Activated CD8-positive, alpha-beta memory T cell treated with anti-CD3 and anti-CD28 coated beads, Interleukin-2, amount 50 U/mL, for 4 hours (primary cell): ENCODE measurements at regions not wholly inside any gene's neighbourhood (a gene's known extent, or its start where the extent isn't known, plus 50 kb on each side); places are given as distances from the start of the nearest gene placed in this dataset.
"Not testable (repeated sequence)": the region's sequence is repeated elsewhere in the genome, so short reads cannot be mapped to it uniquely, and the experiment has no call there.

Source experiments
- DNase-seq: peaks from one replicate; pipeline ENCODE4 v3.0.0-alpha.2; 2020

DNA sequence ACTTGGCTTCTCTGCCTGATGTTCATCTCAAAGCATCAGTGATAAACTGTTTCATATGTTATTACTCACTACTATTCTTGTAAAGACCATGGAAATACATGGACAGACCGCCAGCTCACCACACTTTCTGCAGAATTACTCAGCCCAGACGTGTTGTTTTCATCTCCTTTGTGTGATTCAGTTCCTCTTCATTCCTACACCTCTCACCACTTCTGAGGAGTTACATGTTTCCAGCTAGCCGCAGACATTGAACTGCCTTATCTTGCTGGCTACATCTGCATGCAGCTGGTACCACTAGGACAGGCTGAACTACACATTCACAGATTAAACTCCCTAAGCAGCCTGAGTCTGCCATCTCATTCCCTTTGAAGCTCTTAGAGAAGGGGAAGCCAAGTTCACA is 443.2 kb upstream of the FGF16 start:
- DNase-seq, result no peak

GRCh38 chrX:77009691-77010090 is 437.5 kb upstream of the FGF16 start:
- DNase-seq, result no peak

DNA sequence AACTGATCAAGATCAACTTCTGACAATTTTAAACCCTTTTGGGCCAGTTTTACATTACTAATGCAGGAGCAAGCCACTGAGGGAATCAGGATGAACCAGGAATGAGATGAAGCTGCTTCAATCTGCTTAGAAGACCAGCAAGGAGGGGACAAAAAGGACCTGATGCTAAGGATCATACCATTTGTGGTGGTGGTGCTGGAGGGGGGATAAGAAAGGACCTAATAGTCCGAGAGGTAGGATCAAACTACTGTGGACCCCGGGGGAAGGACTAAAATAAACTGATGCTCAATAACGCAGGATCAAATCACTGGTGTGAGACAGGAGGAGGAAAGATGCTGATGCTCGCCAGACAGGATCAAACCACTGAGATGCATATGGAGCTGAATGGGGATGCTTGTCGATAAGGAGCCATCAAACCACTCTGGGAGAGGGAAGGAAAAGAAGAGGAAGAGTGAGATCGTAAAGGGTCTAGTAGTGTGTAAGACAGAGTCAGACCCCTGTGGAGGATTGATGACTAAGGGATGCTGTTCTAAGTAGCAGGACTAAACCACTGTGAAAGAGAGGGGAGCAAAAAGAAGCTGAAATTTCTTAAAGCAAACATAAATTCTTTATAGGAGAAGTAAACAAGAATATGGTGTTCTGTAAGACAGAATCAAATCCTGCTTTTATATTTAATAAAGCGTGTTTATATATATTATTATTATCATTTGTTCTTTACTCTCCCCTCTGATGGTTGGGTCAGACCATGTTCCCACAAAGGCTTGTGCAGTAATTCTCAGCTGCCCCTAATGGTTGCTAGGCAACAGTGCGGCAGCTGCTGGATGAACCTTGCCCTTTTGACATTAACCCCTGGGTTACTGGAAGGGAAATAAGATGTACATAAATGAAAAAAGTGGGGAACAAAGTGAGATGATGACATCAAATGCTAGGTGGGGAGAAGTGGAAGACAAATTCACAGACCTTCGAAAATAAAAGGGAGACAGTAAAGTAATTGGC is 432.5 kb upstream of the FGF16 start:
- no peak for DNase-seq

GRCh38 chrX:77017093-77017492 is 430.1 kb upstream of the FGF16 start:
- no peak for DNase-seq

DNA sequence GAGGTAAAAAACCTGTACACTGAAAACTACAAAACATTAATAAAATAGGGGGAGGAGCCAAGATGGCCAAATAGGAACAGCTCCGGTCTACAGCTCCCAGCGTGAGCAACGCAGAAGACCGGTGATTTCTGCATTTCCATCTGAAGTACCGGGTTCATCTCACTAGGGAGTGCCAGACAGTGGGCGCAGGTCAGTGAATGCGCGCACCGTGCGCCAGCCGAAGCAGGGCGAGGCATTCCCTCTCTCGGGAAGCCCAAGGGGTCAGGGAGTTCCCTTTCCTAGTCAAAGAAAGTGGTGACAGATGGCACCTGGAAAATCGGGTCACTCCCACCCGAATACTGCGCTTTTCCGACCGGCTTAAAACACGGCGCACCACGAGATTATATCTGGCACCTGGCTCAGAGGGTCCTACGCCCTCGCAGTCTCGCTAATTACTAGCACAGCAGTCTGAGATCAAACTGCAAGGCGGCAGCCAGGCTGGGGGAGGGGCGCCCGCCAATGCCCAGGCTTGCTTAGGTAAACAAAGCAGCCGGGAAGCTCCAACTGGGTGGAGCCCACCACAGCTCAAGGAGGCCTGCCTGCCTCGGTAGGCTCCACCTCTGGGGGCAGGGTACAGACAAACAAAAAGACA is 400.9 kb upstream of the FGF16 start:
- DNase-seq, result not testable (repeated sequence)

DNA sequence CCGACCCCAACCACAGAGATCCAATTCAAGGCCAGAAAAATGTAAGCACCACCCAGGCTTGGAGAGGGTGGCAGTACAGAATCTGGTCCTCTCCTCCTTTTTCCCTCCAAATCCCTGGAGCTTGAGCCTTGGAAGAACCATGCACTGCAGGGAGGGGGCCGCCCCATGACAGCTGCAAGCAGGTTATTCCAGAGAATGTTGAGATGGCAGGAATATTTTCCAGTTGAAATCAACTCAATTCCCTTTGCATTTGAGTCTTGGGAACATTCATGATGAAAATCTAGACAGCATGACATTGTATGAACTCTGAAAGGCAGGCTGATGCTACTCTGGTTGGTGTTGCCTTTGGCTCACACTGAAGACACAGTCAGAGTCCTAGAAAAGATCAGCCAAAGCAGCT is 386.6 kb upstream of the FGF16 start:
- DNase-seq, result no peak

GRCh38 chrX:77061022-77061421 is 386.2 kb upstream of the FGF16 start:
- DNase-seq, result no peak

DNA sequence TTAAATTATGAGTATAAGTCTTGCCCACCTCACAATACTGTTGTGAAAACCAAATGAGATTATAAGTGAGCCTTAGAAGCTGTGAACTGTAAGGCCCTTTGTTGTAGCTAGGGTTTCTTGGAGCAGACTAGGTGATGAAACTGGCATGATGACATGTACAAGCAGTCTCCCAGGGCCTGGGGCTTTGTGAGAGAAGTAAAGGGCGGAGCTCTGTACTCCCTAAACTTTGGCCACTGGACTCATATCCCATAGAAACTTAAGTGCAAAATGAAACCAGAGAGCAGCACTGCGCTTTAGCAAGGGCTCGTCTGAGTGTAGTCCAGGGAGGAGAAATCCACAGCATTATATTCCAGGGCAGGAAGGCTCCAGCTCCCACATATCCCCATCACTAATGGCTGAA is 385.6 kb upstream of the FGF16 start:
- no peak for DNase-seq

DNA sequence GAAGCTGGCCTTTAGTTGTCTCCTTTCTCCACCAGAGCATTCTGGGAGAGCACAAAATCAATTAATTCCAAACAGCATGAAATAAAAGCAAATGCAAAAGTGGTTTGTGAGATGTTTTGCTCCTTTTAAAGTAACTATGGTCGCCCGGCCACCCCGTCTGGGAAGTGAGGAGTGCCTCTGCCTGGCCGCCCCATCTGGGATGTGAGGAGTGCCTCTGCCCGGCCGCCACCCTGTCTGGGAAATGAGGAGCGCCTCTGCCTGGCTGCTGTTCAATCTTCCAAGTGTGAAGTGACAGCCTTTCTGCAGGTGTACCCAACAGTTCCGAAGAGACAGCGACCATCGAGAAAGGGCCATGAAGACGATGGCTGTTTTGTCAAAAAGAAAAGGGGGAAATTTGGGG is 381.3 kb upstream of the FGF16 start:
- DNase-seq, result no peak

GRCh38 chrX:77070202-77070918 is 376.8 kb upstream of the FGF16 start:
- DNase-seq, result no peak

DNA sequence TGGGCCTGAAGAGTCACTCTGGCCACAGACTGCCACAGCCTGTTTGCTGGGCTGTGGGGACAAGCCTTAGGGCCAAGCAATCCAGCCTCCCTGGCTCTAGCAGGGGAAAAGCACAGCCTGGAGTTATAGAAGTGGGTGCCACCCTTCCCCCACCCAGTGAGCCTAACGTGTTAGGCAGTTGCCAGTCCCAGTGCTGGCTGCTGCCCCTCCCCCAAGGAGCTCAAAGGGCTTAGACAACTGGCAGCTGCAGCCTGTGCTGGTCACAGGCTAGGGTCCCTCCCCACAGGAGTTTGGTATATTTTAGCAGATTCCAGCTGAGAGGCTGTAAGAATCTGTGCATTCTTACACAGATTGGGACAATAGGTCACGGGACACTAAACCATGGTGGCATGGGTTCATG is 370.3 kb upstream of the FGF16 start:
- DNase-seq, result no peak

DNA sequence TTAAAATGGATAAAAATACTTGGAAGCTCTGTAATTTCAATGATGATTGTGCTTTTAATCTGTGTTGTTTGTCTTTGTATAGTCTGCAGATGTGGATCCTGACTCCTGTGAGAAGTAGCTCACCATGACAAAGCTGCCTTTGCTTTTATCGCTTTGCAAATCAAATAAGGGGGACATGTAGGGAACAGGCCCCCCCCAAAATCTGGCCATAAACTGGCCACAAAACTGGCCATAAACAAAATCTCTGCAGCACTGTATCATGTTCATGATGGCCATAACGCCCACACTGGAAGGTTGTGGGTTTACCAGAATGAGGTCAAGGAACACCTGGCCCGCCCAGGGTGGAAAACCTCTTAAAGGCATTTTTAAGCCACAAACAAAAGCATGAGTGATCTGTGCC is 366.0 kb upstream of the FGF16 start:
- DNase-seq, result not testable (repeated sequence)

DNA sequence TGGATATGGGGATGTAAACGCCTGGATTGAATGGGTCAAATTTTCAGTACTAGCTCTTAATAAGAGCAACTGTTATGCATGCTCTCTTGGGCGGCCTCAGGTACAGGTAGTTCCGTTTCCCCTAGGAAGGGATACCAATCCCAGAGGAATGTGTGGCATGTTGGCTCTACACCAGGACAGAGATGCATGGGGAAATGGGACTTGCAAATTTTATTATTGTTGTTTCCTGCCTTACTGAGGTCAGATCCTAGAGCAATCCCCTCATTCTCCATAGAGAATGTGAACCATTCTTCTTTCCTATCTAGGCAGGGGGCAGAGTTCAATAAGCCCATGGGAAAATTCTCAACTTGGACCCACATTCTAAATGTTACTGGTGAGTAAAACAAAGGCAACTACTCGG is 361.8 kb upstream of the FGF16 start:
- DNase-seq, result no peak

GRCh38 chrX:77087529-77088169 is 359.5 kb upstream of the FGF16 start:
- DNase-seq, result no peak

DNA sequence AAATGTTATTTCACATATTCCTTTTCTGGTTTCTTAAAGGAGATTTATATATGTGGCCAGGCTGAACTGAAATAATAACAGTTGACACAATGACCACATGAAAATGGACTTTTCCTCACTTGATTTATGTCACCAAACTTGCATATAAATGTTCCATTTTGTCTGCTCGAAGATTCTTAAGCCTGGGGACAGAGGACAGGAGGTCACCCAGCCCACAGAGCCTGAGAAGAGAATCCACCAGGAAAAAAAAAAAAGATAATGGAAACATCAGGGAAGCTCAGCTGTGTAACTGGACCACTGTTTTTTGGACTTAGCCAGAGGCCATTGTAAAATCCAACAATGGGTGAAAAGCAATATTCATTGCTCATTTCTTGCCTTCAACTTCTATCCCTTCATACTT is 359.0 kb upstream of the FGF16 start:
- DNase-seq, result no peak

- no peak for DNase-seq
These were observed 332.7 kb upstream of the FGF16 start for GRCh38 chrX:77114501-77114900.

DNA sequence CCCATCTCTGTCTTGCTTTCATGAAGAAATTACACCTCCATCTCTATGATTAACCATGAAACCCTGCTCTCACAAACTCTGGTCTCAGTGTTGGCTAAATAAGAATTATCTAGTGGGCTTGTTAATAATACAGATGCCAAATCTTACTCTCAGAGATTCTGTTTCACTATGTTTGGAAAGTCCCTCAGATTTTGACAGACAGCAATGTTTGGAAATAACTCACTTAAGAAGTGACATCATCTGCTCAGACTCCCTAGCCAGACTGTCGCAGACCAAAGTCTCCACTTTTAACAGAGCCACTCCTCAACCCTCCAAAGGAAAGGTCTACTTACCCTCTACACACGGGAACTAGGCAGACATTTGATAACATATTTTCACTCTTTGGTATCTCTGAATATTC is 328.5 kb upstream of the FGF16 start:
- DNase-seq, result no peak

DNA sequence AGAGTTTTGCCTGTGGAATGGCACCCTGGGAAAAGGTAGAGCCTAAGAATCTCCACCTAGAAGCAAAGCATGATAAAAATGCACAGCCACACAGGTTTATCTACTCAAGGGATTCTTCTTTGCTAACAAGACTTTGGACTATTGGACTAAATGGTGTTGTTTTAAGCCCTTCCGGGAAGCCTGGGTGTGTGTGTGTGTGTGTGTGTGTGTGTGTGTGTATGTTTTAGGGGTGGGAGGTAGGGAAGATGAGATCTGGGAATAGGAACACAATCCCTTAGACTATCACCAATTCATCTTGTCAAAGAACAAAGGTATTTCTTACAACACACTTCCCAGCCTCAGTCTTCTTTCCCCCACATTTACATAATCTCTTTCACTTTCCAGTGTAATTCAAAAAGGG is 327.5 kb upstream of the FGF16 start:
- no peak for DNase-seq

- DNase-seq, result not testable (repeated sequence)
These were observed 323.3 kb upstream of the FGF16 start for GRCh38 chrX:77123917-77124316.

DNA sequence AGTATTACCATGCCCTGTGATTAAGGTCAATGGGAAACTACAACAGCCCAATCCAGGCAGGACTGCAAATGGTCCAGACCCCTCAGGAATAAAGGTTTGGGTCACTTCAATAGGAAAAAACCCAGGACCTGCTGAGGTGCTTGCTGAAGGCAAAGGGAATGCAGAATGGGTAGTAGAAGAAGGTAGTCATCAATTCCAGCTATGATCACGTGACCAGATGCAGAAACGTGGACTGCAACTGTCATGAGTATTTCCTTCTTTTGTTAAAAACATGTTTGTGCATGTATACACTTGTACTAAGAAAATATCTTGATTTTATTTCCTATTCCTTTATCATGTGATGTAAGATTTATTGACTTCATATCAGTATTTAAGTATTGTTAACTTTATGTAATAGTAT is 319.6 kb upstream of the FGF16 start:
- not testable (repeated sequence) for DNase-seq

GRCh38 chrX:77143907-77144306 is 303.3 kb upstream of the FGF16 start:
- no peak for DNase-seq

GRCh38 chrX:77160301-77160700 is 286.9 kb upstream of the FGF16 start:
- peak; percentile 17 for DNase-seq

DNA sequence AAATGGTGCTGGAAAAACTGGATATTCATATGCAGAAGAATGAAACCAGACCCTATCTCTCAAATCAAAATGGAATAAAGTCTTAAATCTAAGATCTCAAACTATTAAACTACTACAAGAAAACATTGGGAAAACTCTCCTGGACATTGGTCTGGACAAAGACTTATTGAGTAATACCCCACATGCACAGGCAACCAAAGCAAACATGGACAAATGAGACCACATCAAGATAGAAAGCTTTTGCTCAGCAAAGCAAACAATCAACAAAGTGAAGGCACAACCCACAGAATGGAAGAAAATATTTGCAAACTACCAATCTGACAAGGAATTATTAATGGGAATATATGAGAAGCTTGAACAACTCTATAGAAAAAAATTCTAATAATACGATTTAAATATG is 284.4 kb upstream of the FGF16 start:
- no peak for DNase-seq
